Hematopoietic multipotent progenitor cell treated with erythropoietin and hydrocortisone succinate and interleukin-3 and kit ligand, for 17 days (in vitro differentiated cells): ENCODE measurements at regions not wholly inside any gene's neighbourhood (a gene's known extent, or its start where the extent isn't known, plus 50 kb on each side); places are given as distances from the start of the nearest gene placed in this dataset.

ENCODE experiments used
- DNase-seq: peaks from one replicate; pipeline ENCODE4 v3.0.0-alpha.2; 2015; ENCODE audit warnings: low spot score

DNA sequence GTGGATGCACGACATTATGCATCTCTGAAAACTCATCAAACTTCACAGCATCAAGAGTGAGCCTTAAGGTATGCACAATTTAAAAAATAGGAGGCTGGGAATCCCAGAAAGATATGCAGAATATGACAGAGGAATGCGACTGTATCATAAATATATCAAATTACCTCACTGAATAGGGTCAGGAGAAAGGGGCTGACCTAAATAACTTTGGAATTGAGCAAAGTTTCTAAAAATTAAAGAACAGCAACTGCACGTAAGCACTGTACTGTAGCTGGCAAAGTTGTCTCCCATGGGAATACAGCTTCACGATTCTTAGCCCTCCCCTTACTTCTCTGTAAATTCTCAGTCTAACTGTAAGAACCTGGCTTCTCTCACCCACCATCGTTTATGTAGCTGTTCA is 397.4 kb upstream of the ZFP42 start:
- DNase-seq, result no peak

DNA sequence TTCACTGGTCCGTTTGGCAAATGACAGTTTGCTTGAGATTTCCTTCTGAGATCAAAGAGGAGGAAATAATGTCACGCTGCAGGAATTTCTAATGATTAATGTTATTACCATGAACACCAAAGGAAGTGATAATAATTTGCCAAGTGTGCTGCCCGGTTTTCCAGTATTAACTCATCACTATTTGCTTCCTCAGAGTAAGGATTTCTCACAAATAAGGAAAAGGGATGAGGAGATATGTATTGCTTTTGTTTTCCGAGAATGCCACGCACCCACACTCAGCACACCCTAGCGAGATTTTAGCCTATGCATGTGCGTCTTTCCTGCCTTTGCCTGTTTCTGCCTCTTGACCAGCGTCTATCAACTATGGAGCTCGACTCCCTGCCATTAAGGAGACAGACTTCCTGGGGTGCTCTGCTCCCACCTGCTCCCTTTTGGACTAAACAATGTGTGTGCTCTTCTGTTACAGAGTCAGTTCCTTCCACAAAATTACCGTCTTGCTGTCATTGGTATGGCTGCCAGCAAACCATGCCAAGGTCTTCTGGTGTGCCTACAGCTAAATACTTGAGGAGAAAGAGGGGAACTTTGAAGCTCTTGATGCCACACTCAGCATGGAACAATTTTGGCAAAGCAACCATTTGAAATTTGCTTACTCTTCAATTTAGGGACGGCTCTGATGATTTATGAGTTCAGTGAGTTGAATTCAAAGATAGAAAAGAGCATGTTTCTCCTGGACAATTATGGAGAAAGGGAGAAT is 393.1 kb upstream of the ZFP42 start:
- DNase-seq, result no peak

DNA sequence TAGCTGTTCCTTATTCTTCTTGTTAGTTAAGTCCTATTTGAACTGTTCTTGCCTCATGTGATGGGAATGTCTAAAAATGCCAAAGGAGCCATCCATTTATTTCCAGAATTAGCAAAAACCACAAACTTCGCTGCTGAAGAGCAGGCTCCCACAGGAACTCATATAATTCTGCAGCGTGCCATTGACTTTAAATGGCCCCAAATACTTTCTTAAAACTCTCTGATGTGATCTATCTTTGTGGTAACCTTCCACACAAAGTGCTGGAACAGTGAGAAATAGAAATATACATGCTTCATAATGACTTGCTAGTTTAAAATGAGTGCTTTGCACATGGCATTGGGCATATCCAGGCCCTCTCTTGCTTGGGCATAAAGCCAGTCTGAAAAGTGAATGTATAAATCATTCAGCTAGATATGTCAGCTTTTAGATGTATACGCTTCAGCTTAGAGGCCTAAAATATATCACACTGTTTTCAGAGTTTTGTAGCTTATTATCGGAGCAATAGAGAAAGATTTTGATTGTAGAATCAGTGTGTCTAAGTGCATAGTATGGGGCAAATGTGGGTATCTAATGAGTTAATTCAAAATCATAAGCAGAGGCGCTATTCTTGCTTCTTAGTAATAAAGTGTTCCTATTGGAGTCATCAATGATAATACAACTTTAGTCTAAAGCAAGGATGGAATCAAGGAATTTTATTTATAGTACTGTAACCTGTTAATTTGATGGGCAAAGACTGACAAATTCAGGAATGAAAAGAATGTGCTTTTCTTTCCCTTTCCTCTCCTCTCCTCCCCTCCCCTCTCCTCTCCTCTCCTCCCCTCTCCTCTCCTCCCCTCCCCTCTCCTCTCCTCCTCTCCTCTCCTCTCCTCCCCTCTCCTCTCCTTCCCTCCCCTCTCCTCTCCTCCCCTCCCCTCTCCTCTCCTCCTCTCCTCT is 392.2 kb upstream of the ZFP42 start:
- no peak for DNase-seq

DNA sequence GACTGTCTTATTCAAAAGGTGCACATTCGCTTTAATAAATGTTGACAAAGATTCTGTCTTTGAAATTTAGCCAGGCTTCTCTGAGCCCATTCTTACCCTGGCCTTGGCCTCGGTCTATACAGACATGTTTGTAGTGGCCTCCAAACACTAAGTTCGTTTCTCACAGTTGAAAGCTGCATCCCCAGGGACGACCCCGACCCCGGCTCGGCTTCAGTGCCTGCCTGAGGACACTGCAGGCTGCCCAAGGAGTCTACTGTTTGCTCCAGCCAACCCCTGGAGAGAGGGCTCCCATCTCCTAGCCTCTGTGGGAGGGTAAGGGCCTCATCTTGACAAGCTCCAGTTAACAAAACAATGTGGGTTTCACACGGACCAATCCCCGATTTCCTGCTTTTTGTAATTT is 390.6 kb upstream of the ZFP42 start:
- DNase-seq, result no peak

DNA sequence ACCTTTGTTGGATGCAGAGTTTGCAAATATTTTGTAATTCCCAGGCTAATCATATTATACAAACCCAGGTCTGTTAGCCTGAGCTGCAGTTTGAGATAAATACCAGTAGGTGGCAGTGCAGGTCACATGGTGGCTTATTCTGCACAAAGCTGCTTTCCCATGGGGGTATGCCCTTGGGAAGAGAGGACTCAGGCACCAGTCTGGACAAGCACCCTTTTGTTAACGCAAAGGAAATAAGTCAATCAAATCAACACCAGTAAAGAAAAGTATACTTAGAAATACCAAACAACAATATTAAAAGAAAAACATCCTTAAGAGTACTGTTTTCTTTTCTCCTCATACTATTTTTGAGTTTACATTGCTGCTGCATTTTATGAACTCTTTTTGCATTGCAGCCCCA is 389.0 kb upstream of the ZFP42 start:
- peak; percentile 14 for DNase-seq

DNA sequence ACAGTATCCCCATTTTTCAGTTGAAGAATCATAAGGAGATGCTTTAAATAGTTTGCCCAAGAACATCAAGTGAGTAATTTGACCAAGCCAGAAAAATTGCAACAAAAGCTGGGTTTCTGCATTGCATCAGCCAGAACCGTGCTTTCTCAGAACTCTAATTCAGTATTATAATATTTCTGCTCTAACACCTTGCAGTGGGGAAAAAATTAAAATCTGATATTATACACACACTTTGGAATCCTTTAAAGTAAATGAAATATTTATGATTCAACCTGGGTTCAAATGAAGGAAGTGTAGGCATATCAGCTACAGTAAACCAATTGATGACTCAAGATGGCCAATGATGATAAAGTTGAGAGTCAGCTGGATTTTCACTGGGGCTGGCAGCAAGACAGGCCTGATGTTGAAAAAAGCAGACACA is 387.6 kb upstream of the ZFP42 start:
- no peak for DNase-seq

DNA sequence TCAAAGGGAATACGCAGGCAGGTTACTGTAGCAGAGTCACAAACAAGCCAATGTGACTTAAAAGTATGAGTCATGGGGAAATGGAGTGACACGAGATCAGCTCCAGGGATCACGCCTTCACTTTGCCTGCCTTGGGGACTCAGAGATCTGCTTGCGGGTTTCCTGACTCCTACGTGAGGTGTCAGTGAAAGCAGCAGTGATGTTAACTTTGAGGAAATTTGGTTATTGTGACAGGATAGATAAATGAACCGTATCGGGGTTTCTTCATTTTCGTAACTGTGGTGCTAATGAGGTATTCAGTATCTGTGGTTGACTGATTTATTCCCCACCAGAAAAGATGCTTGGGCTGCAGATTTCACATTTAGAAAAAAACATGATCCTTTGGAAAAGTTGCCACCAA is 383.3 kb upstream of the ZFP42 start:
- DNase-seq, result no peak

DNA sequence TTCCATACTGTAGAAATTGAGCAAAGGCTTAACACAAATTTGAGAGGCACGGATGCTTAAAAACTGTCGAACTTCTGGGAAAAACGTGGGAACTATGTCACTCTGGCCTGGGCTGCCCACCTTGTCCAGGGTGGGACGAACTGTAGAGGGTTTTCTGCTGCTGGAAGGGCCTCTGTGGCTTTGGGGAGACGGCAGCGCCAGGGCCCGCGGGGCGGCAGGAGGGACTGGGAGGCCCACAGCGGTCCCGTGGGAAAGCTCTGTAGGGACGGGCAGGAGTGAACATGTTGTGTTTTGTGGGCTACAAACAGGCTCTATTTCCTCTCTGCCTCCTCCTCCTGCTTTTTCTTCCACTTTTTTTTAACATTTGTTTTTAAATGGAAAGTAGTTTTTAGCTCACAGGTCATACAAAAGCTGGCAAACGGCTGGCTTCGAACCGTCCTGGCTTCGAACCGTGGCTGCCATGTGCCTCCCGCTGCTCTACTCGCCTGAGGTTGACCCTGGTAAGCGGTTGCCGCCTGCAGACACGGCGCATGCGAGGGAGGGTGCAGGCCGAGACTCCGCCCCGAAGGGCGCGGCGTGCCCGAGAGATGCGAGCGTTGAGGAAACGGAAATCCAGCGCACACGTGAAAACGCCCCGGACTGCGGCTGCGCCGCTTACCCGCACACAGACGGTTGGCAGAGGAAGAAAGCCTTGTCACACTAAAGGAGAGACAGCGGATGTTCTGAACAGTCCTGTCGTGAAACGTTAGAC is 382.3 kb upstream of the ZFP42 start:
- no peak for DNase-seq

DNA sequence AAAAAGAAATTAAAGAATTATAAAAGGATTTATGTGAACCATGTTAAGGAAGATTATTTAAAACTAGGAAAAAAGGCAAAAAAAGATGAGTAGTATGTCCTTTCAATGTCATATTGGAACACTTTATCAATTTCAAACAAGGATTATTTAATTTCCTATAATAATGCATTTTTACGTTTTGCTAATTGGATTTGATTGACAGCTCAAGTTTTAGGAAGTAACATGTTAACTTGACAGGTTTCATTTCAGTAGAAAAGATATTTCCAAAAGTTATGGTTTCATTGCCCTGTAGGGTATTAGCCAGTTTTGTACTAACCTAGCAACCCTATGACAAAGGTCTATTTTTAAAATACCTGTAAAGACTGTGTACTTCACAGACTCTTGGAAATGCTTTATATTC is 379.6 kb upstream of the ZFP42 start:
- no peak for DNase-seq

DNA sequence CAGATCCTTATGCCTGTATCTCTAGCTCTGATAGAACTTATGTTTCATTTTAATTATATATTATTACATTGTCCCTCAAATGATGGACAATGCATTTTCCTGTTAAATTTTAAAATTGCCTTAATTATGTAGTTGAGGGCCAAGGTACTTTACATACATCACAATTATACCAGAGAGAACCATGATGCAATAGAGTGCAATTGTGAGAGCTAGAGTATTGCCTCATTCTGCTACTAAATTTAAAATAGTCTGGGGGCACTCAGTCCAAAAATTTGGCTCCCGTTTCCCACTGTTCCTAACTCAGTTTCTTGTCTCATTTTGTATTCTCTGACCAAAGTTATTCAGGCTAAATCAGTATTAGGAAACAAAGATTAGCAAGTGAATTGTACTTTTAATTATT is 378.5 kb upstream of the ZFP42 start:
- DNase-seq, result no peak

DNA sequence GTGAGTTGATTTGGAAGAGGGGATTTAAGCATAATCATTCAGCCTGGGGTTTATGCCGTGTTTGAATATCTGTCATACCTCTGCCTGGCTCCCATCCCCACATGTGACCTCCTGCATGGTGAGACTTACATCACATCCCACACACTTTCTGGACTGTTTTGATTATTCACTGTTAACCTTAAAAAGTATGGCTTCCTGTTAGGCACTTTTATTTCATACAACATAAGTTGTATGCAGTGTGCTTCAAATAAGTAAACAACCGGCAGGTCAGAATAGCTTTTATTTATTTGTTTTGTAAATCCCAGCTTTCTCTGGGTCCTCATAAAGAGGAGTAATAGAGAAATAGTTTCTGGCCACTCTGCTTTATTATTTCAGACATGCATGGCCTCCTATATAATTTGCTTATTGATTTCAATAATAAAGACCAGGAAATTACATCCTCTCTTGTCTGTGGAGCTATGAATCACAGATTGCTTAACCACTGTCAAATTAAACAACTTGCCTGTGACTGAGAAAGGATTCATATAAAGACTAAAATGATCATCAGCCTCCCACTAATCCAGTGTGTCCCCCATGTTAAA is 376.8 kb upstream of the ZFP42 start:
- DNase-seq, result no peak

DNA sequence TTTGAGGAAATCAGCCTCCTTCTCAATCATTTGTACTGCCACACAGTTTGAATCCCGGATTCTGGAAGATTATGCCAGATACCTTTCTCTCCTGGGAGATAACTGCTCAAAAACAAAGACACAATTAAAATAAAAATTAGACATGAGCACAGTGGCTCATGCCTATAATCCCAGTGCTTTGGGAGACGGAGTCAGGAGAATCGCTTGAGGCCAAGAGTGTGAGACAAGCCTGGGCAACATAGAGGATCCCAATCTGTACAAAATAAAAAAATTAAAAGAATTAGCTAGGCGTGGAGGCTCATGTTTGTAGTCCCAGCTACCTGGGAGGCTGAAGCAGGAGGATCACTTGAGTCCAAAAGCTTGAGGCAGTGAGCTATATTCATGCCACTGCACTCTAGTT is 376.3 kb upstream of the ZFP42 start:
- DNase-seq, result no peak

DNA sequence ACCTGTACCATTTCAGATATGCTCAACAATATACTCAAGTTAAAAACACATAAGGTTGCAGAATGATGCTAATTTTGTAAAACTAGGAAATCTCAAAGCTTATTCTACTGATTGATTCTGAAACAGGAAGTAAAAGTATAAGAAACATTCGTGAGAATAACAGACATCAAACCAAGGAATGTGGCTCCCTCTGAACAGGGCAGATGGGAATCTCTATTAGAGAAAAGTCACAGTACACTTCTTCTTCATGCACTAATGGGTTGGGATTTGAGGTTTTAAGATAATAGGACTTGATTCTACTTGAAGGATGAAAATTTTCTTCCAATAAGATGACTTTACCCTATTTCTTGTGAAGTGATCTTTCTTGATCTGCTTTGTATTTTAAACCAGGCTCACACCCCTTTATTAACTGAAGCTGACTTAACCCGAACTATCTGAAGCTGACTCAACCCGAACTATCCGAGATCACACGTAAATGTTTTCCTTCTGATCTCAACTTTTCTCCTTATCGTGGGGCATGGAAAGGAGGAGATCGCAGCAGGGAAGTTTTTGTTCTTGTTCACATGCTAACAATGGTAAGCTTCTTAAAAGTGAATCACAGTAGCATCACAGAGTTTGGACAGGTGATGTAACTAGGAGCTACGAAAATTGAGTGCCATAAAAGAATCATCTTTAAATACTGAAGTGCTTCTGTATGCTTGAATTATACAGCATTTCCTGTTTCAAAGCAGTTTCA is 363.1 kb upstream of the ZFP42 start:
- no peak for DNase-seq

DNA sequence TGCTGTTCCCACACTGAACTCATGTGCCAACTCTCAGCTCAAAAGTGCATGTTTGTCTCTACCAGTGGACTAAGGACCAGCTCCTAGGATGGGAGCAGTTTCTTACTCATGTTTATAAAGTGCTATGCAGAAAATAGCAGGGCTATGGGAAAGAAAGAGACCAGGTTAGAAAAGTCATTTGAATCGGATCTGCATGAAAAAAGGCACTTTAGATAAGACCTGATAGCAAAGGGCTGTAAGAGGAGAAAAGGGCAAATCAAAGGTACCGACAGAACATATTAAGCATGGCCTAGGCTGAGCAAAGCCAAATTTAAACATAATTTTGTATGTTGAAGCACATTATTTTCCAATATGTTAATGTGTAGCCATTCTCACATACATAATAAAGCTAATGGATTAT is 362.3 kb upstream of the ZFP42 start:
- no peak for DNase-seq

DNA sequence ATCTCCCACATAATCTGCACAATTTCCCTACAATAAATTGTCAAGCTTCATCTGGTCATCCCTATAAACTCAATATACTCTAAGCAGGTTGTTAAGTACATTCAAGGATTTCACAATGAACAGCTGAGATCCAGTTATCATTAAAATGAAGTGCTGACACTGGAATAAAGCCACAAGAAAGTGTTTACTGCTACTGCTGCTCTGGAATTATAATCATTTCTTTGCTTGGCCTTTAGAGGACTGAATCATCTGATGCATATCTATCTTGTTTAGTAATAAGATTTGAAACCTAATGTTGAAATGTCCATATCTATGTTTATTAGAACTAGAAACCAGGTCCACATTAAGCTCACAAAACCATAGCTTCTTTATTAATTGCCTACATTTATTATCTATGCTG is 338.6 kb upstream of the ZFP42 start:
- no peak for DNase-seq

DNA sequence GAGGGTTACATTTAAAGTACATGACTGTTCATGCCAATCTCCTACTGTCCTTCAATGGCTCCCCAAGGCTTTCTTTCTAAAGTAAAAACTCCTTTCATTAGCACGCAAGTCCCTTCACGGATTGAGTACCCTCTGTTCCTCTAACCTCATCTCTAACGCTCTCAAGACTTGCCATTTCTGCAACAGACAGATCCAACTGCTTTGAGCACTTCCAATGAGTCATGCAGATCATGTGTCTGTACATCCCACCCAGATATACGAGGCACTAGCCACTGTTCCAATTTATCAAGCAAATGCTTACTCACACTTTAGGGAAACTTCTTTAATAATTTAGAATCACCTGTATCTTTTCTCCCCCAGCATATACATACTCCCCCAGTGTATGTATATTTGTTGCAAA is 332.5 kb upstream of the ZFP42 start:
- no peak for DNase-seq

DNA sequence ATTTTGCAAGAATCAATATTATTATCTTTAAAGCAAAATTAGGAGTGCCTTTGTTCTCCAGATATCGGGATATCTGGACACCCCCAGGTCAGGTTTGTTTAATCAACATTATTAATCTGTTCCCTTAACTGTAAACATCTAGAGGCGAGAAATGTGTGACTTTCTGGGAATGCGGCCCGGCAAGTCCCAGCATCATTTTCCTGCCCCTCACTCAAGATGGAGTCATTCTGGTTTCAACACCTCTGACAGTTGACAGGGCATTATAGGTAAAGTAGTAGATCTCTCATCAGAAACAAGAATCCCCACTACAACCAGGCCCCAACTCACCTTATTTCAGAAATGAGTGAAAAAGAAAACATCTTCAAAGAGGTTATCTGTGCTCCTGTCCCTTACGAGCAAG is 331.6 kb upstream of the ZFP42 start:
- no peak for DNase-seq

DNA sequence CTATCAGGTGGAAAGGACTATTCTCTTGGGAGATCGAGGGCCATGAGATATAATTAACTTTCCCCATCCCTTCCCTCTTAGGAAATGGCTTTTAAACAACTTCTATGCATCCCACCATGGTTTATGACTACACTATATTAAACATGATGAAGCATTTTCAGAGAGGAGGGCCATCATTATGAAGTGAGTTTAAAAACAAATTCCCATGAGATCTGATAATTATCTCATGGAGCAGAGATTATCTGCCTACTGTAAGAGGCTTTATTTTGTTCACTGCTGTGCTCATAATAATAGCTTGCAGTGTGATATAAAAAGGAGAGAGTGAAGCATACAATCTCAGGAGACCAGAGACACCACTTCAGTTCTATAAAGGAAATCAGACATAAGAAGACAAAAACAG is 330.5 kb upstream of the ZFP42 start:
- DNase-seq, result no peak

DNA sequence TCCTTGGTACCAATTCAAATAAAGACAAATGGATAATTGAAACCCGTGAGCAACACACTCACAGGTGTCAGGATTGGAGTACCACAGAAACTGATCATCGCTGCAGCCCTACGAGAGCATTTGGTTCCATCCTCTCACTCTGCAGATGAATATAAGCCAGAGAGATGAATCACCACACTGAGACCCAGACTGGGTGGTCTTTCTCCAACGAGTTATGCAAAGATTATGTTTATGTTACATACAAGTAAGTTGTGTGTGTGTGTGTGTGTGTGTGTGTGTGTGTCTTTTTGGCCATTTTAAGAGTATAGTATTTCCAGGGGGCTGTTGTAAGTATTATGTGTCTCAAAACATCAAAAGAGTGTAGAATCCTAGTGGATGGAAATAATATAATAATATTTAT is 329.5 kb upstream of the ZFP42 start:
- DNase-seq, result no peak

DNA sequence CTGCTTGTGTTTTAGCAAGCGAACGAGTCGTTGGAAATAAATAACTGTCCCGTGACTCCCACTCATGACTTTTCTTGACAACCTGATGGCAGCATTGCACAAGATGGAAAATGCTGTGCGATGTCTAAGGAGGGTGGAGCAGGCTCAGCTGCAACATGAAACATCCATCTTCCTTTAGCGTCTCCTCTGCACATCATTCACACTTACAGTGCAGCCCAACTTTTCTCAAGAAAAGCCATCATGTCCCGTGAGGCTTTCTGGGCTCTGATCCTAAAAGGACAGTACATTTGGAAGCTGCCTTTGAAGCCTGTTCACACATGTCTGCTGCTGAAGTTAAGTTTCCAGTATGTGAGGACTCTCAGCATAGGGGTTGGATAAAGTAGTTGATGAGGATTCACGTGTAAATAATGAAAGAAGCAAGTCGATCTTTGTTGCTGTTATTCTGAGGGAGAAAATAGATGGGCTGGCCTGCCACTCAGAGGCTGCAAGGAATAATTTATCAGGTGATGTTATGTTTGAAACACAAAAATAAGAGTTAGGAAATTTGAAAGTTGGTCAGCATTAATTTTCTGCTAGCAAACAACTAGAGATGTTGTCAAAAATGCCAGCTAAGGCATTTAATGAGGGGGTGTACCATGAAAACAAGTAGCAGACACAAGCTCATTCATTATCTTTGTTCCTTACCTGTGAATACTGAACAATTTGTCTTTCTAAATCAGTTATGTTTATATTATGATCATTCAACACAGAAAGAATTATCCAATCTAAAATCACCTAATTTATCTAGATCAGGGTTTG is 328.7 kb upstream of the ZFP42 start:
- DNase-seq, result no peak

DNA sequence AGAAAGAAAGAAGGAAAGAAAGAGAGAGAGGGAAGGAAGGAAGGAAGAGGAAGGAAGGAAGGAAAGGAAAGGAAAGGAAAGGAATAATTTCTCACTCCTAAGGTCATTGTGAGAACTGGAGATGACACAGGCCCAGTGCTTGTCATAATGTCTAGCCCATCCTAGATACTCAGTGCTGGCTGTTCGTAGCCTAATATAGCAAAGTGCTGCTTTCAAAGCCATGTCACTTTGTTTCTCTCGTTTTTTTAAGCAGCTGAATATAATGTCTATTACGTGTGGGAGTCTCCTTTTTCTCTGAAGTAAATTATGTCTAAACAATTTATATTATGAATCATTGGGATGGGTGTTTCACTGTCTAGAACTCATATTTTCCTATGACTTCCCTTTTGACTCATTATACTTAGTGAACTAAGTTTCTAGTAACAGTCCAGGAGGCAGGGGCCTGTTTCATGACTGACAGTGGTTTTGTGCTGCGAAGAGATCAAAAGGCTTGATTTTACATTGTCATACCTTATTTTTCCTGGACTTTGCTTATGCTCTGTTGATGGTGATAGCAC is 327.0 kb upstream of the ZFP42 start:
- no peak for DNase-seq
